ENCODE measurements at regions not wholly inside any gene's neighbourhood (a gene's known extent, or its start where the extent isn't known, plus 50 kb on each side); places are given as distances from the start of the nearest gene placed in this dataset.
"Not testable (repeated sequence)": the region's sequence is repeated elsewhere in the genome, so short reads cannot be mapped to it uniquely, and the experiment has no call there.

- in situ Hi-C loops (cut with MboI; ENCODE audit: low sequenced_read_pairs) = no loop called here
- no peaks in the 10 kb centered on the region for H3K4me1 ChIP-seq
- no peak for DNase-seq (ENCODE audit: low spot score in 2 of 2)
- no peaks in the 10 kb centered on the region for H3K9me3 ChIP-seq
- H3K36me3 ChIP-seq (replicated peaks) = no peaks in the 10 kb centered on the region
- H3K4me3 ChIP-seq = no peak overlapping the region
- H3K27me3 ChIP-seq (ENCODE audit: low read depth) = no peaks in the 10 kb centered on the region
These were observed 411.6 kb upstream of the KCND2 start for GRCh38 chr7:119861385-119861784.

GRCh38 chr7:119868387-119868786, 404.6 kb upstream of the KCND2 start:
- H3K27me3 ChIP-seq (ENCODE audit: low read depth) = no peaks in the 10 kb centered on the region
- H3K9me3 ChIP-seq = no peaks in the 10 kb centered on the region
- no peak overlapping the region for H3K4me3 ChIP-seq
- no peaks in the 10 kb centered on the region for H3K36me3 ChIP-seq (replicated peaks)
- H3K4me1 ChIP-seq = no peaks in the 10 kb centered on the region
- in situ Hi-C loops (cut with MboI; ENCODE audit: low sequenced_read_pairs) = no loop called here
- no peak for DNase-seq (ENCODE audit: low spot score in 2 of 2)

DNA sequence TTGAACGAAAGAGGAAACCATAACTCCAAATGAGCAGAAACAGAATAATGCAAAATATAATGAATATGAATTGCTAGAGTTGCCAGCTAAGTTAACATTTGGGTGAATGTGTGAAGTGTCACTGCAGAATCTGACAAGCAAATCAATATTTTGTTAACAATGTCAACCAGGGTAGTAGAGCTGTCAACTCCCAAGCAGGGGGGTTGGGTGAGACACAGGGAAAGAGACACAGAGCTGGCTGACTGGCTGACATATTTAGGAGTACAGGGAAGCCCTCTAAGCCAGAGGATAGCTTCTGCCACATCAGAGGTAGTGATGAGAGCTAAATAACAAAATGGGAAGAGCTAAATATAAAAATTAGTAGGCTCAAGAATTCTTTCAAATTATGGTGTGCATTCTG, 393.1 kb upstream of the KCND2 start:
- no peaks in the 10 kb centered on the region for H3K9me3 ChIP-seq
- DNase-seq (ENCODE audit: low spot score in 2 of 2) = no peak
- peaks cover 7% of the 10 kb centered on the region for H3K4me1 ChIP-seq
- in situ Hi-C loops (cut with MboI; ENCODE audit: low sequenced_read_pairs) = no loop called here
- H3K36me3 ChIP-seq (replicated peaks) = no peaks in the 10 kb centered on the region
- H3K27me3 ChIP-seq (ENCODE audit: low read depth) = no peaks in the 10 kb centered on the region
- H3K4me3 ChIP-seq = no peak overlapping the region

- no peak overlapping the region for H3K4me3 ChIP-seq
- DNase-seq (ENCODE audit: low spot score in 2 of 2) = no peak
- H3K4me1 ChIP-seq = peaks cover 7% of the 10 kb centered on the region
- H3K9me3 ChIP-seq = no peaks in the 10 kb centered on the region
- H3K36me3 ChIP-seq (replicated peaks) = no peaks in the 10 kb centered on the region
- in situ Hi-C loops (cut with MboI; ENCODE audit: low sequenced_read_pairs) = no loop called here
- H3K27me3 ChIP-seq (ENCODE audit: low read depth) = no peaks in the 10 kb centered on the region
These were observed 387.0 kb upstream of the KCND2 start for GRCh38 chr7:119886007-119886406.

DNA sequence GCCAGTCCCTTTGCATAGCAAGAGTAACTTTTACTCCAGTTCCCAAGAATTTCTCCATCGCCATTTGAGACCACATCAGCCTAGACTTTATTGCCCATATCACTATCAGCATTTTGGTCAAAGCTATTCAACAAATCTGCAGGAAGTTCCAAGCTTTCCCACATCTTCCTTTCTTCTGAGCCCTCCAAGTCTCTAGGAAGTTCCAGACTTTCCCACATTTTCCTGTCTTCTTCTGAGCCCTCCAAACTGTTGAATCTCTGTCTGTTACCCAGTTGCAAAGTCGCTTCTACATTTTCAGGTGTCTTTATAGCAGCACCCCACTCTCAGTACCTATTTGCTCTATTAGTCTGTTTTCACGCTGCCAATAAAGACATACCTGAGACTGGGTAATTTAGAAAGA, 386.4 kb upstream of the KCND2 start:
- H3K4me3 ChIP-seq; H3K4me1 ChIP-seq; H3K27me3 ChIP-seq (ENCODE audit: low read depth); DNase-seq (ENCODE audit: low spot score in 2 of 2); H3K36me3 ChIP-seq (replicated peaks); H3K9me3 ChIP-seq; in situ Hi-C loops (cut with MboI; ENCODE audit: low sequenced_read_pairs): not testable (repeated sequence)

GRCh38 chr7:119888251-119888650, 384.7 kb upstream of the KCND2 start:
- H3K36me3 ChIP-seq (replicated peaks) = no peaks in the 10 kb centered on the region
- no peak overlapping the region for H3K4me3 ChIP-seq
- DNase-seq (ENCODE audit: low spot score in 2 of 2) = no peak
- H3K9me3 ChIP-seq = no peaks in the 10 kb centered on the region
- in situ Hi-C loops (cut with MboI; ENCODE audit: low sequenced_read_pairs) = no loop called here
- peaks cover 7% of the 10 kb centered on the region for H3K4me1 ChIP-seq
- no peaks in the 10 kb centered on the region for H3K27me3 ChIP-seq (ENCODE audit: low read depth)

GRCh38 chr7:119890631-119891030, 382.3 kb upstream of the KCND2 start:
- in situ Hi-C loops (cut with MboI; ENCODE audit: low sequenced_read_pairs) = no loop called here
- Histone ChIP-seq H3K4me1 (no peaks in the 10 kb centered on the region), H3K36me3 (replicated peaks) (no peaks in the 10 kb centered on the region), H3K27me3 (ENCODE audit: low read depth) (no peaks in the 10 kb centered on the region), H3K9me3 (no peaks in the 10 kb centered on the region), H3K4me3 (no peak overlapping the region)
- no peak for DNase-seq (ENCODE audit: low spot score in 2 of 2)

DNA sequence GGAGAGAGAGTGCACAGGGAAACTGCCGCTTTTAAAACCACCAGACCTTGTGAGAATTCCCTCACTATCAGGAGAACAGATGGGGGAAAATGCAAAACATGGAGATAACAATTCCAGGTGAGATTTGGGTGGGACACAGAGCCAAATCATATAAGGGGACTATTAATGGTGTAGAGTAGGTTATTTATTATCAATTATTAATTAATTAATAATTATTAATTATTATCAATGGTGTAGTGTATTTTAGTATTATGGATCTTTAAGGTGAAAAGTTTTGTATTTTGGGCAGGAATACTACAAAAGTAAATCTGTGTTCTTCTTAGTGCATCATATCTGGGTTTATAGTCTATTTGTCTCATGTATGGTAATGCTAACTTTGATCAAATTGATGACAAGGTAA, 377.7 kb upstream of the KCND2 start:
- in situ Hi-C loops (cut with MboI; ENCODE audit: low sequenced_read_pairs) = no loop called here
- no peaks in the 10 kb centered on the region for H3K36me3 ChIP-seq (replicated peaks)
- no peaks in the 10 kb centered on the region for H3K9me3 ChIP-seq
- DNase-seq (ENCODE audit: low spot score in 2 of 2) = no peak
- no peaks in the 10 kb centered on the region for H3K27me3 ChIP-seq (ENCODE audit: low read depth)
- peaks cover 9% of the 10 kb centered on the region for H3K4me1 ChIP-seq
- no peak overlapping the region for H3K4me3 ChIP-seq

- Histone ChIP-seq H3K4me3 (no peak overlapping the region), H3K36me3 (replicated peaks) (no peaks in the 10 kb centered on the region), H3K9me3 (no peaks in the 10 kb centered on the region), H3K4me1 (peaks cover 9% of the 10 kb centered on the region), H3K27me3 (ENCODE audit: low read depth) (no peaks in the 10 kb centered on the region)
- in situ Hi-C loops (cut with MboI; ENCODE audit: low sequenced_read_pairs) = no loop called here
- peak in 1 of 2 experiments; percentile 62 for DNase-seq (ENCODE audit: low spot score in 2 of 2)
These were observed 376.6 kb upstream of the KCND2 start for GRCh38 chr7:119896386-119896785.

DNA sequence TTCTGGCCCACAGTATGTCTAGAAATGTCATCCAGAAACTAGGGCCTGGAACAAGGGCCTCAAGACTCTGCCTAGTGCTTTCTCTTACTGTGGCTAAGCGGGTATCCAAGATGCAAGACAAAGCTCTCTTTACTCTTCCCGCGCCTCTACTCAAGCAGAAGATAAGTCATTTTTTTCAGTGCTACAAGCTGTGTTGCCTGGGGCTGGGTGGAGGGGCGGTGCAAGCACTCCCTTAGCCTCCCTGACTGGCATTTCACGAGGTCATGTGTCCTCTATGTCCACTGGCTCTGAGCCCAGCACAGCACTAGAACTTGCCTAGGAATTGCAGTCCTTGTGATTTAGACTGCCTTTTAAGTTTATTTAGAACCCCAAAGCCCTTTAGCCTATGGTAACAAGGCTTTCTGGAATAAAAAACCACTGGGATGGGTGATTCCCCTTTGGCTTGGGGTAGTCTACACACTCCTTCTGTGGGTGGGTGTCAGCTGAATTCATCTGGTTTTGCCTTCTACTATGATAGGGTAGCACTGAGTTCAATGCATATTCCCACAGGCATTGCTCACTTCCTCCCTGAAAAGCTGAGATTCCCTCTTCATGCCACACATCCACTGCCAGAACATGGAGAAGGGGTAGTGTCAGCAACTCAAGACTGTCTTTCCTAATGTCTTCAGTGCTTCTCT, 371.8 kb upstream of the KCND2 start:
- H3K9me3 ChIP-seq = no peaks in the 10 kb centered on the region
- no peak overlapping the region for H3K4me3 ChIP-seq
- no peaks in the 10 kb centered on the region for H3K36me3 ChIP-seq (replicated peaks)
- peaks cover 9% of the 10 kb centered on the region for H3K4me1 ChIP-seq
- no peak for DNase-seq (ENCODE audit: low spot score in 2 of 2)
- in situ Hi-C loops (cut with MboI; ENCODE audit: low sequenced_read_pairs) = no loop called here
- no peaks in the 10 kb centered on the region for H3K27me3 ChIP-seq (ENCODE audit: low read depth)

- in situ Hi-C loops (cut with MboI; ENCODE audit: low sequenced_read_pairs) = no loop called here
- Histone ChIP-seq H3K36me3 (replicated peaks) (no peaks in the 10 kb centered on the region), H3K4me1 (no peaks in the 10 kb centered on the region), H3K27me3 (ENCODE audit: low read depth) (no peaks in the 10 kb centered on the region), H3K9me3 (no peaks in the 10 kb centered on the region), H3K4me3 (no peak overlapping the region)
- DNase-seq (ENCODE audit: low spot score in 2 of 2) = no peak
These were observed 369.9 kb upstream of the KCND2 start for GRCh38 chr7:119903085-119903484.

- no peaks in the 10 kb centered on the region for H3K4me1 ChIP-seq
- no peaks in the 10 kb centered on the region for H3K9me3 ChIP-seq
- in situ Hi-C loops (cut with MboI; ENCODE audit: low sequenced_read_pairs) = no loop called here
- DNase-seq (ENCODE audit: low spot score in 2 of 2) = no peak
- no peak overlapping the region for H3K4me3 ChIP-seq
- no peaks in the 10 kb centered on the region for H3K36me3 ChIP-seq (replicated peaks)
- H3K27me3 ChIP-seq (ENCODE audit: low read depth) = no peaks in the 10 kb centered on the region
These were observed 367.5 kb upstream of the KCND2 start for GRCh38 chr7:119905495-119905894.

GRCh38 chr7:119908948-119909347, 364.0 kb upstream of the KCND2 start:
- H3K4me1 ChIP-seq = no peaks in the 10 kb centered on the region
- no peak for DNase-seq (ENCODE audit: low spot score in 2 of 2)
- in situ Hi-C loops (cut with MboI; ENCODE audit: low sequenced_read_pairs) = no loop called here
- no peak overlapping the region for H3K4me3 ChIP-seq
- no peaks in the 10 kb centered on the region for H3K9me3 ChIP-seq
- H3K27me3 ChIP-seq (ENCODE audit: low read depth) = no peaks in the 10 kb centered on the region
- H3K36me3 ChIP-seq (replicated peaks) = no peaks in the 10 kb centered on the region

DNA sequence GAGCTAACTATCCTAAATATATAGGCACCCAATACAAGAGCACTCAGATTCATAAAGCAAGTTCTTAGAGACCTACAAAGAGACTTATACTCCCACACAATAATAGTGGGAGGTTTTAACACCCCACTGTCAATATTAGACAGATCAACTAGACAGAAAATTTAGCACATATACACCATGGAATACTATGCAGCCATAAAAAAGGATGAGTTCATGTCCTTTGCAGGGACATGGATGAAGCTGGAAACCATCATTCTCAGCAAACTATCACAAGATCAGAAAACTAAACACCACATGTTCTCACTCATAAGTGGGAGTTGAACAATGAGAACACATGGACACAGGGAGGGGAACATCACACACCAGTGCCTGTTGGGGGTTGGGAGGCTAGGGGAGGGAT, 358.9 kb upstream of the KCND2 start:
- H3K36me3 ChIP-seq (replicated peaks); in situ Hi-C loops (cut with MboI; ENCODE audit: low sequenced_read_pairs); H3K9me3 ChIP-seq: not testable (repeated sequence)

GRCh38 chr7:119916501-119916900, 356.5 kb upstream of the KCND2 start:
- in situ Hi-C loops (cut with MboI; ENCODE audit: low sequenced_read_pairs) = no loop called here
- Histone ChIP-seq H3K4me3 (no peak overlapping the region), H3K9me3 (no peaks in the 10 kb centered on the region), H3K4me1 (no peaks in the 10 kb centered on the region), H3K27me3 (ENCODE audit: low read depth) (no peaks in the 10 kb centered on the region), H3K36me3 (replicated peaks) (no peaks in the 10 kb centered on the region)
- no peak for DNase-seq (ENCODE audit: low spot score in 2 of 2)

More for the DNA sequence above, 358.9 kb upstream of the KCND2 start:
- H3K4me1 ChIP-seq; H3K4me3 ChIP-seq; DNase-seq (ENCODE audit: low spot score in 2 of 2); H3K27me3 ChIP-seq (ENCODE audit: low read depth): not testable (repeated sequence)
